GM12892 (cell line): ENCODE measurements at regions not wholly inside any gene's neighbourhood (a gene's known extent, or its start where the extent isn't known, plus 50 kb on each side); places are given as distances from the start of the nearest gene placed in this dataset.

Experiments
- POLR2A ChIP-seq: IDR thresholded peaks from 2 replicates; pipeline ENCODE4 v1.6.1; 2011; ENCODE audit warnings: low read depth, low read length, control low read depth
- POLR2AphosphoS5 ChIP-seq: IDR thresholded peaks from 2 replicates; pipeline ENCODE4 v1.6.1; 2011; ENCODE audit warnings: low read depth, low read length, control low read depth

GRCh38 chr6:21653905-21654304 is 60.4 kb downstream of the SOX4 start:
- TF ChIP-seq POLR2AphosphoS5 (no peak), POLR2A (no peak)
